Activated CD4-positive, alpha-beta T cell treated with anti-CD3 and anti-CD28 coated beads, Interleukin-2, amount 10 ng/mL, durations not matched to agents 7 days and 5 days (primary cell): ENCODE measurements at regions not wholly inside any gene's neighbourhood (a gene's known extent, or its start where the extent isn't known, plus 50 kb on each side); places are given as distances from the start of the nearest gene placed in this dataset.

ENCODE experiments used
- CTCF ChIA-PET: fragments of 350-600 bp; sonication (Branson Sonifier 250); formaldehyde crosslinking; loops from one replicate; lab custom pipeline; 2021; ENCODE audit warnings: antibody characterized with exemption; lab: Charles Lee
- POLR2A ChIA-PET: fragments of 350-600 bp; sonication (Branson Sonifier 250); formaldehyde crosslinking; loops from one replicate; lab custom pipeline; 2021; ENCODE audit warnings: antibody characterized with exemption; lab: Charles Lee
- DNase-seq: peaks from one replicate; pipeline ENCODE4 v3.0.0-alpha.2; 2020
- H3K27ac Mint-ChIP-seq: one replicate; pipeline ENCODE4 v1.8.0; 2021; ENCODE audit warnings: mild to moderate bottlenecking, moderate library complexity, mixed read lengths
- H3K27me3 Mint-ChIP-seq: one replicate; pipeline ENCODE4 v1.8.0; 2021; ENCODE audit warnings: mixed read lengths
- H3K36me3 Mint-ChIP-seq: one replicate; pipeline ENCODE4 v1.8.0; 2021; ENCODE audit warnings: low read depth, mixed read lengths
- H3K4me1 Mint-ChIP-seq: one replicate; pipeline ENCODE4 v1.8.0; 2021; ENCODE audit warnings: mixed read lengths
- H3K4me3 Mint-ChIP-seq: one replicate; pipeline ENCODE4 v1.8.0; 2021; ENCODE audit warnings: mild to moderate bottlenecking, moderate library complexity, mixed read lengths
- H3K9me3 Mint-ChIP-seq: one replicate; pipeline ENCODE4 v1.8.0; 2021; ENCODE audit warnings: mixed read lengths

GRCh38 chr5:38651806-38652205 is 95.4 kb upstream of the LIFR start:
- CTCF ChIA-PET, result no interaction called here
- Mint-ChIP-seq H3K4me3 (no peak overlapping the region), H3K36me3 (no peaks in the 10 kb centered on the region), H3K4me1 (peaks cover 9% of the 10 kb centered on the region), H3K9me3 (no peaks in the 10 kb centered on the region), H3K27me3 (peaks cover 16% of the 10 kb centered on the region), H3K27ac (no peak overlapping the region)
- DNase-seq, result no peak
- POLR2A ChIA-PET, result no interaction called here

GRCh38 chr5:38653389-38653788 is 96.9 kb upstream of the LIFR start:
- no peak overlapping the region for H3K4me3 Mint-ChIP-seq
- H3K36me3 Mint-ChIP-seq, result no peaks in the 10 kb centered on the region
- no peaks in the 10 kb centered on the region for H3K9me3 Mint-ChIP-seq
- peaks cover 16% of the 10 kb centered on the region for H3K27me3 Mint-ChIP-seq
- ChIA-PET CTCF (no interaction called here), POLR2A (no interaction called here)
- H3K4me1 Mint-ChIP-seq, result peaks cover 9% of the 10 kb centered on the region
- no peak for DNase-seq
- H3K27ac Mint-ChIP-seq, result no peak overlapping the region

GRCh38 chr5:38655691-38656090 is 99.2 kb upstream of the LIFR start:
- POLR2A ChIA-PET, result no interaction called here
- H3K4me3 Mint-ChIP-seq, result no peak overlapping the region
- no peaks in the 10 kb centered on the region for H3K9me3 Mint-ChIP-seq
- H3K27me3 Mint-ChIP-seq, result peaks cover 12% of the 10 kb centered on the region
- no peak overlapping the region for H3K27ac Mint-ChIP-seq
- CTCF ChIA-PET, result no interaction called here
- DNase-seq, result no peak
- peaks cover 3% of the 10 kb centered on the region for H3K4me1 Mint-ChIP-seq
- H3K36me3 Mint-ChIP-seq, result no peaks in the 10 kb centered on the region

- ChIA-PET CTCF (no interaction called here), POLR2A (no interaction called here)
- Mint-ChIP-seq H3K4me1 (no peaks in the 10 kb centered on the region), H3K27ac (no peak overlapping the region), H3K27me3 (peaks cover 11% of the 10 kb centered on the region), H3K36me3 (no peaks in the 10 kb centered on the region), H3K4me3 (no peak overlapping the region), H3K9me3 (no peaks in the 10 kb centered on the region)
- DNase-seq, result no peak
Observed at GRCh38 chr5:38656568-38656967, 100.1 kb upstream of the LIFR start.

GRCh38 chr5:38657020-38657419 is 100.6 kb upstream of the LIFR start:
- DNase-seq, result no peak
- POLR2A ChIA-PET, result interaction anchor here (0.6 kb wide), 1 partner anchor 1069 kb away, joined by 3 read pairs; no protein-coding TSS in a partner anchor
- CTCF ChIA-PET, result no interaction called here
- Mint-ChIP-seq H3K27me3 (peaks cover 15% of the 10 kb centered on the region), H3K36me3 (no peaks in the 10 kb centered on the region), H3K4me3 (no peak overlapping the region), H3K4me1 (no peaks in the 10 kb centered on the region), H3K9me3 (no peaks in the 10 kb centered on the region), H3K27ac (no peak overlapping the region)

- peaks cover 12% of the 10 kb centered on the region for H3K27me3 Mint-ChIP-seq
- no peak overlapping the region for H3K27ac Mint-ChIP-seq
- CTCF ChIA-PET, result interaction anchor here (1.8 kb wide), 1 partner anchor 12 kb away, joined by 5 read pairs; no protein-coding TSS in a partner anchor
- H3K4me1 Mint-ChIP-seq, result no peaks in the 10 kb centered on the region
- no peak for DNase-seq
- no peaks in the 10 kb centered on the region for H3K9me3 Mint-ChIP-seq
- no peak overlapping the region for H3K4me3 Mint-ChIP-seq
- POLR2A ChIA-PET, result no interaction called here
- H3K36me3 Mint-ChIP-seq, result no peaks in the 10 kb centered on the region
Observed at GRCh38 chr5:38660194-38660668, 103.8 kb upstream of the LIFR start.

GRCh38 chr5:38662090-38662489 is 105.6 kb upstream of the LIFR start:
- POLR2A ChIA-PET, result no interaction called here
- H3K4me1 Mint-ChIP-seq, result no peaks in the 10 kb centered on the region
- H3K4me3 Mint-ChIP-seq, result no peak overlapping the region
- no peaks in the 10 kb centered on the region for H3K9me3 Mint-ChIP-seq
- peaks cover 12% of the 10 kb centered on the region for H3K27me3 Mint-ChIP-seq
- H3K36me3 Mint-ChIP-seq, result no peaks in the 10 kb centered on the region
- DNase-seq, result no peak
- CTCF ChIA-PET, result interaction anchor here (0.6 to 1.8 kb wide), 2 partner anchors 14 to 336 kb away, joined by 3 to 5 read pairs; no protein-coding TSS in a partner anchor
- H3K27ac Mint-ChIP-seq, result no peak overlapping the region

- Mint-ChIP-seq H3K9me3 (no peaks in the 10 kb centered on the region), H3K27me3 (peaks cover 12% of the 10 kb centered on the region), H3K4me3 (no peak overlapping the region), H3K27ac (no peak overlapping the region), H3K36me3 (no peaks in the 10 kb centered on the region), H3K4me1 (no peaks in the 10 kb centered on the region)
- ChIA-PET CTCF (interaction anchor here (0.7 kb wide), 1 partner anchor 18 kb away, joined by 3 read pairs; no protein-coding TSS in a partner anchor), POLR2A (no interaction called here)
- no peak for DNase-seq
Observed at GRCh38 chr5:38663249-38663648, 106.8 kb upstream of the LIFR start.

- no peaks in the 10 kb centered on the region for H3K36me3 Mint-ChIP-seq
- peaks cover 3% of the 10 kb centered on the region for H3K27me3 Mint-ChIP-seq
- no peaks in the 10 kb centered on the region for H3K4me1 Mint-ChIP-seq
- no peak overlapping the region for H3K4me3 Mint-ChIP-seq
- ChIA-PET POLR2A (no interaction called here), CTCF (interaction anchor here (1.2 kb wide), 1 partner anchor 15 kb away, joined by 3 read pairs; no protein-coding TSS in a partner anchor)
- H3K27ac Mint-ChIP-seq, result no peak overlapping the region
- H3K9me3 Mint-ChIP-seq, result no peaks in the 10 kb centered on the region
- DNase-seq, result no peak
Observed at GRCh38 chr5:38666668-38667498, 110.4 kb upstream of the LIFR start.

GRCh38 chr5:38667499-38667776 is 111.0 kb upstream of the LIFR start:
- no peak for DNase-seq
- no peak overlapping the region for H3K4me3 Mint-ChIP-seq
- no peaks in the 10 kb centered on the region for H3K4me1 Mint-ChIP-seq
- H3K27me3 Mint-ChIP-seq, result no peaks in the 10 kb centered on the region
- POLR2A ChIA-PET, result no interaction called here
- CTCF ChIA-PET, result interaction anchor here (0.8 to 1.2 kb wide), 2 partner anchors 15 to 39 kb away, joined by 3 read pairs; no protein-coding TSS in a partner anchor
- no peaks in the 10 kb centered on the region for H3K9me3 Mint-ChIP-seq
- no peak overlapping the region for H3K27ac Mint-ChIP-seq
- H3K36me3 Mint-ChIP-seq, result no peaks in the 10 kb centered on the region

GRCh38 chr5:38669361-38669880 is 113.0 kb upstream of the LIFR start:
- CTCF ChIA-PET, result no interaction called here
- POLR2A ChIA-PET, result no interaction called here
- Mint-ChIP-seq H3K36me3 (no peaks in the 10 kb centered on the region), H3K9me3 (no peaks in the 10 kb centered on the region), H3K4me3 (no peak overlapping the region), H3K4me1 (no peaks in the 10 kb centered on the region), H3K27ac (no peak overlapping the region), H3K27me3 (no peaks in the 10 kb centered on the region)
- DNase-seq, result no peak

- H3K4me1 Mint-ChIP-seq, result no peaks in the 10 kb centered on the region
- CTCF ChIA-PET, result no interaction called here
- H3K36me3 Mint-ChIP-seq, result no peaks in the 10 kb centered on the region
- POLR2A ChIA-PET, result no interaction called here
- H3K4me3 Mint-ChIP-seq, result no peak overlapping the region
- no peaks in the 10 kb centered on the region for H3K9me3 Mint-ChIP-seq
- DNase-seq, result no peak
- H3K27me3 Mint-ChIP-seq, result no peaks in the 10 kb centered on the region
- no peak overlapping the region for H3K27ac Mint-ChIP-seq
Observed at GRCh38 chr5:38670066-38670465, 113.6 kb upstream of the LIFR start.

- H3K4me1 Mint-ChIP-seq, result no peaks in the 10 kb centered on the region
- DNase-seq, result no peak
- H3K9me3 Mint-ChIP-seq, result no peaks in the 10 kb centered on the region
- H3K36me3 Mint-ChIP-seq, result no peaks in the 10 kb centered on the region
- no peak overlapping the region for H3K4me3 Mint-ChIP-seq
- CTCF ChIA-PET, result no interaction called here
- POLR2A ChIA-PET, result no interaction called here
- no peak overlapping the region for H3K27ac Mint-ChIP-seq
- peaks cover 3% of the 10 kb centered on the region for H3K27me3 Mint-ChIP-seq
Observed at GRCh38 chr5:38670878-38671277, 114.4 kb upstream of the LIFR start.
